ENCODE measurements at regions not wholly inside any gene's neighbourhood (a gene's known extent, or its start where the extent isn't known, plus 50 kb on each side); places are given as distances from the start of the nearest gene placed in this dataset.

- H2BK15ac ChIP-seq (replicated peaks; ENCODE audit: low read depth), result no peak overlapping the region
- no peaks in the 10 kb centered on the region for H3K27me3 ChIP-seq (ENCODE audit: insufficient read depth, low read length, poor library complexity)
- no peak overlapping the region for H4K5ac ChIP-seq (ENCODE audit: low read length)
- H3K4me1 ChIP-seq (ENCODE audit: control insufficient read depth, low read depth, low read length), result no peaks in the 10 kb centered on the region
- no peaks in the 10 kb centered on the region for H3K36me3 ChIP-seq (ENCODE audit: control insufficient read depth, insufficient read depth, low read length)
- no peak overlapping the region for H2BK120ac ChIP-seq (ENCODE audit: low read depth, low read length)
- H3K56ac ChIP-seq (ENCODE audit: low read length), result no peak overlapping the region
- H3K23ac ChIP-seq (ENCODE audit: low read length), result no peak overlapping the region
- H3K79me1 ChIP-seq (ENCODE audit: low read length), result no peaks in the 10 kb centered on the region
- no peak overlapping the region for H3K4ac ChIP-seq (ENCODE audit: low read depth, low read length)
- DNase-seq, result no peak
- no peaks in the 10 kb centered on the region for H3K79me2 ChIP-seq (ENCODE audit: control insufficient read depth, insufficient read depth, low read length)
- H3K4me3 ChIP-seq (ENCODE audit: low read length), result no peak overlapping the region
- no peak overlapping the region for H3K27ac ChIP-seq (ENCODE audit: low read depth, low read length)
- H3K4me2 ChIP-seq (ENCODE audit: low read length), result no peak overlapping the region
- no peak overlapping the region for H2AK5ac ChIP-seq (ENCODE audit: low read length)
- no peak overlapping the region for H2BK5ac ChIP-seq (ENCODE audit: low read length)
- no peak overlapping the region for H3K18ac ChIP-seq (ENCODE audit: low read length)
- H4K8ac ChIP-seq (ENCODE audit: low read depth, low read length), result no peak overlapping the region
- no peak overlapping the region for H3K9ac ChIP-seq (ENCODE audit: low read length)
- WGBS (ENCODE audit: extremely low coverage, insufficient coverage, low lambda C conversion rate), result no CpG with 5 or more reads among the region's 3 CpGs
Observed at GRCh38 chr5:117336208-117336607, 761.6 kb upstream of the SEMA6A start.

GRCh38 chr5:117333011-117333410, 758.4 kb upstream of the SEMA6A start:
- Histone ChIP-seq H3K27ac (ENCODE audit: low read depth, low read length) (no peak overlapping the region), H3K4me2 (ENCODE audit: low read length) (no peak overlapping the region), H2BK15ac (replicated peaks; ENCODE audit: low read depth) (no peak overlapping the region), H3K18ac (ENCODE audit: low read length) (no peak overlapping the region), H3K36me3 (ENCODE audit: control insufficient read depth, insufficient read depth, low read length) (no peaks in the 10 kb centered on the region), H3K4me1 (ENCODE audit: control insufficient read depth, low read depth, low read length) (no peaks in the 10 kb centered on the region), H3K9ac (ENCODE audit: low read length) (no peak overlapping the region), H4K8ac (ENCODE audit: low read depth, low read length) (no peak overlapping the region), H2AK5ac (ENCODE audit: low read length) (no peak overlapping the region), H3K56ac (ENCODE audit: low read length) (no peak overlapping the region), H3K4ac (ENCODE audit: low read depth, low read length) (no peak overlapping the region), H4K5ac (ENCODE audit: low read length) (no peak overlapping the region), H3K4me3 (ENCODE audit: low read length) (no peak overlapping the region), H3K27me3 (ENCODE audit: insufficient read depth, low read length, poor library complexity) (no peaks in the 10 kb centered on the region), H3K79me2 (ENCODE audit: control insufficient read depth, insufficient read depth, low read length) (no peaks in the 10 kb centered on the region), H2BK120ac (ENCODE audit: low read depth, low read length) (no peak overlapping the region), H3K23ac (ENCODE audit: low read length) (no peak overlapping the region), H2BK5ac (ENCODE audit: low read length) (no peak overlapping the region), H3K79me1 (ENCODE audit: low read length) (no peaks in the 10 kb centered on the region)
- no peak for DNase-seq
- no CpG with 5 or more reads among the region's 3 CpGs for WGBS (ENCODE audit: extremely low coverage, insufficient coverage, low lambda C conversion rate)

GRCh38 chr5:117332341-117332740, 757.7 kb upstream of the SEMA6A start:
- Histone ChIP-seq H4K8ac (ENCODE audit: low read depth, low read length) (no peak overlapping the region), H3K56ac (ENCODE audit: low read length) (no peak overlapping the region), H2BK5ac (ENCODE audit: low read length) (no peak overlapping the region), H3K9ac (ENCODE audit: low read length) (no peak overlapping the region), H3K4ac (ENCODE audit: low read depth, low read length) (no peak overlapping the region), H3K79me2 (ENCODE audit: control insufficient read depth, insufficient read depth, low read length) (no peaks in the 10 kb centered on the region), H3K18ac (ENCODE audit: low read length) (no peak overlapping the region), H3K27ac (ENCODE audit: low read depth, low read length) (no peak overlapping the region), H3K4me1 (ENCODE audit: control insufficient read depth, low read depth, low read length) (no peaks in the 10 kb centered on the region), H3K36me3 (ENCODE audit: control insufficient read depth, insufficient read depth, low read length) (no peaks in the 10 kb centered on the region), H3K79me1 (ENCODE audit: low read length) (no peaks in the 10 kb centered on the region), H3K23ac (ENCODE audit: low read length) (no peak overlapping the region), H3K27me3 (ENCODE audit: insufficient read depth, low read length, poor library complexity) (no peaks in the 10 kb centered on the region), H2BK120ac (ENCODE audit: low read depth, low read length) (no peak overlapping the region), H4K5ac (ENCODE audit: low read length) (no peak overlapping the region), H3K4me3 (ENCODE audit: low read length) (no peak overlapping the region), H2AK5ac (ENCODE audit: low read length) (no peak overlapping the region), H2BK15ac (replicated peaks; ENCODE audit: low read depth) (no peak overlapping the region), H3K4me2 (ENCODE audit: low read length) (no peak overlapping the region)
- WGBS (ENCODE audit: extremely low coverage, insufficient coverage, low lambda C conversion rate), result no CpG with 5 or more reads among the region's 1 CpG
- no peak for DNase-seq

DNA sequence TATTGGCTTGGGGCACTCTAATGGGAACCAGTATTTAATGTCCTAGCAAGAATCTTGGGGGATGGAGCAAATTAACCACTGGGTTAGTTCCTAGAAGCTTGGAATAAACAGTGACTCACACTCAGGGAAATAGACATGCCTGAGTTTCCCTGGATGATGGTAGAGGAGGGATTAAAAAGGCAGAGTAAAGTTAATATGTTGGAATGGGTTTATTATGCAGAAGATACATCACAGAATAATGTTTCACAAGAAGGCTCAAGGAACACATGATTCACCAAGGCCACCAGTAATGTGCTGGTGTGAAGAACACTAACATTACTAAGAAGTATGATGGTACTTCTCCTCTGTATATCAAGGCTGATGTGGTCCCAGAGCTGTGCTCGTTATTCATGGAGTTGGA, 752.9 kb upstream of the SEMA6A start:
- Histone ChIP-seq H3K27me3 (ENCODE audit: insufficient read depth, low read length, poor library complexity) (no peaks in the 10 kb centered on the region), H3K4me3 (ENCODE audit: low read length) (no peak overlapping the region), H2BK5ac (ENCODE audit: low read length) (no peak overlapping the region), H3K79me1 (ENCODE audit: low read length) (no peaks in the 10 kb centered on the region), H3K18ac (ENCODE audit: low read length) (no peak overlapping the region), H2AK5ac (ENCODE audit: low read length) (no peak overlapping the region), H4K8ac (ENCODE audit: low read depth, low read length) (no peak overlapping the region), H3K27ac (ENCODE audit: low read depth, low read length) (no peak overlapping the region), H3K4ac (ENCODE audit: low read depth, low read length) (no peak overlapping the region), H4K5ac (ENCODE audit: low read length) (no peak overlapping the region), H3K4me1 (ENCODE audit: control insufficient read depth, low read depth, low read length) (no peaks in the 10 kb centered on the region), H3K79me2 (ENCODE audit: control insufficient read depth, insufficient read depth, low read length) (no peaks in the 10 kb centered on the region), H3K23ac (ENCODE audit: low read length) (no peak overlapping the region), H2BK15ac (replicated peaks; ENCODE audit: low read depth) (no peak overlapping the region), H3K9ac (ENCODE audit: low read length) (no peak overlapping the region), H3K56ac (ENCODE audit: low read length) (no peak overlapping the region), H3K36me3 (ENCODE audit: control insufficient read depth, insufficient read depth, low read length) (no peaks in the 10 kb centered on the region), H2BK120ac (ENCODE audit: low read depth, low read length) (no peak overlapping the region), H3K4me2 (ENCODE audit: low read length) (no peak overlapping the region)
- no CpG with 5 or more reads among the region's 1 CpG for WGBS (ENCODE audit: extremely low coverage, insufficient coverage, low lambda C conversion rate)
- no peak for DNase-seq

GRCh38 chr5:117326997-117327396, 752.4 kb upstream of the SEMA6A start:
- Histone ChIP-seq H2BK120ac (ENCODE audit: low read depth, low read length) (no peak overlapping the region), H3K4me2 (ENCODE audit: low read length) (no peak overlapping the region), H2BK5ac (ENCODE audit: low read length) (no peak overlapping the region), H3K18ac (ENCODE audit: low read length) (no peak overlapping the region), H3K4me3 (ENCODE audit: low read length) (no peak overlapping the region), H3K23ac (ENCODE audit: low read length) (no peak overlapping the region), H3K56ac (ENCODE audit: low read length) (no peak overlapping the region), H3K27me3 (ENCODE audit: insufficient read depth, low read length, poor library complexity) (no peaks in the 10 kb centered on the region), H3K4ac (ENCODE audit: low read depth, low read length) (no peak overlapping the region), H3K9ac (ENCODE audit: low read length) (no peak overlapping the region), H3K79me2 (ENCODE audit: control insufficient read depth, insufficient read depth, low read length) (no peaks in the 10 kb centered on the region), H2AK5ac (ENCODE audit: low read length) (no peak overlapping the region), H4K5ac (ENCODE audit: low read length) (no peak overlapping the region), H2BK15ac (replicated peaks; ENCODE audit: low read depth) (no peak overlapping the region), H3K27ac (ENCODE audit: low read depth, low read length) (no peak overlapping the region), H3K79me1 (ENCODE audit: low read length) (no peaks in the 10 kb centered on the region), H4K8ac (ENCODE audit: low read depth, low read length) (no peak overlapping the region), H3K36me3 (ENCODE audit: control insufficient read depth, insufficient read depth, low read length) (no peaks in the 10 kb centered on the region), H3K4me1 (ENCODE audit: control insufficient read depth, low read depth, low read length) (no peaks in the 10 kb centered on the region)
- no peak for DNase-seq
- WGBS (ENCODE audit: extremely low coverage, insufficient coverage, low lambda C conversion rate), result no CpG with 5 or more reads among the region's 2 CpGs

- Histone ChIP-seq H3K4me2 (ENCODE audit: low read length) (no peak overlapping the region), H2AK5ac (ENCODE audit: low read length) (no peak overlapping the region), H3K4ac (ENCODE audit: low read depth, low read length) (no peak overlapping the region), H3K18ac (ENCODE audit: low read length) (no peak overlapping the region), H4K5ac (ENCODE audit: low read length) (no peak overlapping the region), H3K23ac (ENCODE audit: low read length) (no peak overlapping the region), H3K4me3 (ENCODE audit: low read length) (no peak overlapping the region), H3K79me1 (ENCODE audit: low read length) (no peaks in the 10 kb centered on the region), H3K4me1 (ENCODE audit: control insufficient read depth, low read depth, low read length) (no peaks in the 10 kb centered on the region), H2BK120ac (ENCODE audit: low read depth, low read length) (no peak overlapping the region), H3K27ac (ENCODE audit: low read depth, low read length) (no peak overlapping the region), H3K56ac (ENCODE audit: low read length) (no peak overlapping the region), H2BK15ac (replicated peaks; ENCODE audit: low read depth) (no peak overlapping the region), H3K27me3 (ENCODE audit: insufficient read depth, low read length, poor library complexity) (no peaks in the 10 kb centered on the region), H3K36me3 (ENCODE audit: control insufficient read depth, insufficient read depth, low read length) (no peaks in the 10 kb centered on the region), H3K79me2 (ENCODE audit: control insufficient read depth, insufficient read depth, low read length) (no peaks in the 10 kb centered on the region), H4K8ac (ENCODE audit: low read depth, low read length) (no peak overlapping the region), H3K9ac (ENCODE audit: low read length) (no peak overlapping the region), H2BK5ac (ENCODE audit: low read length) (no peak overlapping the region)
- no CpG with 5 or more reads among the region's 2 CpGs for WGBS (ENCODE audit: extremely low coverage, insufficient coverage, low lambda C conversion rate)
- DNase-seq, result peak; percentile 79
Observed at GRCh38 chr5:117318528-117318927, 743.9 kb upstream of the SEMA6A start.
